Neural progenitor cell (in vitro differentiated cells): ENCODE measurements at regions not wholly inside any gene's neighbourhood (a gene's known extent, or its start where the extent isn't known, plus 50 kb on each side); places are given as distances from the start of the nearest gene placed in this dataset.
"Not testable (repeated sequence)": the region's sequence is repeated elsewhere in the genome, so short reads cannot be mapped to it uniquely, and the experiment has no call there.

Experiments
- DNase-seq: peaks from one replicate; pipeline ENCODE4 v3.0.0-alpha.2; 2016; ENCODE audit warnings: low spot score
- H2AFZ ChIP-seq: fragments of 200-600 bp; sonication (generic); replicated peaks from 2 replicates; pipeline ENCODE4 v1.6.1; 2016; ENCODE audit warnings: antibody characterized with exemption
- H3F3A ChIP-seq: fragments of 200-600 bp; sonication (generic); 2 replicates; pipeline ENCODE4 v1.6.1; 2016; ENCODE audit warnings: antibody characterized with exemption, low read depth
- H3K27ac ChIP-seq: fragments of 200-600 bp; sonication (generic); 2 replicates; pipeline ENCODE4 v1.5.1; 2016; ENCODE audit warnings: mild to moderate bottlenecking
- H3K27me3 ChIP-seq: fragments of 200-600 bp; sonication (generic); 2 replicates; pipeline ENCODE4 v1.6.1; 2016; ENCODE audit warnings: mild to moderate bottlenecking, moderate library complexity
- H3K36me3 ChIP-seq: fragments of 200-600 bp; sonication (generic); 2 replicates; pipeline ENCODE4 v1.5.1; 2016
- H3K4me1 ChIP-seq: fragments of 200-600 bp; sonication (generic); 2 replicates; pipeline ENCODE4 v1.6.1; 2016; ENCODE audit warnings: mixed run types
- H3K4me2 ChIP-seq: fragments of 200-600 bp; sonication (generic); 2 replicates; pipeline ENCODE4 v1.6.1; 2016
- H3K4me3 ChIP-seq: fragments of 200-600 bp; sonication (generic); 2 replicates; pipeline ENCODE4 v1.5.1; 2016
- H3K79me2 ChIP-seq: fragments of 200-600 bp; sonication (generic); 2 replicates; pipeline ENCODE4 v1.6.1; 2016; ENCODE audit warnings: low read depth
- H3K9ac ChIP-seq: fragments of 200-600 bp; sonication (generic); 2 replicates; pipeline ENCODE4 v1.6.1; 2016
- H3K9me3 ChIP-seq: fragments of 200-600 bp; sonication (generic); 2 replicates; pipeline ENCODE4 v1.5.1; 2016; ENCODE audit warnings: low read depth
- H4K20me1 ChIP-seq: fragments of 200-600 bp; sonication (generic); 2 replicates; pipeline ENCODE4 v1.6.1; 2016; ENCODE audit warnings: low read depth
- H3K27ac Mint-ChIP-seq: 3 replicates; pipeline ENCODE4 v1.8.0; 2021; ENCODE audit warnings: mixed read lengths
- H3K27me3 Mint-ChIP-seq: 2 replicates; pipeline ENCODE4 v1.8.0; 2022; ENCODE audit warnings: low read depth, mild to moderate bottlenecking, inconsistent platforms, moderate library complexity, mixed read lengths; ENCODE audit not compliant: insufficient read depth
- H3K36me3 Mint-ChIP-seq: 3 replicates; pipeline ENCODE4 v1.8.0; 2021; ENCODE audit warnings: mixed read lengths
- H3K4me1 Mint-ChIP-seq: 3 replicates; pipeline ENCODE4 v1.8.0; 2021; ENCODE audit warnings: mixed read lengths
- H3K4me3 Mint-ChIP-seq: 3 replicates; pipeline ENCODE4 v1.8.0; 2021; ENCODE audit warnings: mild to moderate bottlenecking, moderate library complexity, mixed read lengths
- H3K9me3 Mint-ChIP-seq: 3 replicates; pipeline ENCODE4 v1.8.0; 2020; ENCODE audit warnings: mixed read lengths
- EZH2 ChIP-seq: fragments of 200-600 bp; sonication (generic); IDR thresholded peaks from 2 replicates; pipeline ENCODE4 v1.6.1; 2017; ENCODE audit warnings: antibody characterized with exemption, mild to moderate bottlenecking, moderate library complexity
- EZH2phosphoT487 ChIP-seq: fragments of 200-600 bp; sonication (generic); IDR thresholded peaks from 2 replicates; pipeline ENCODE4 v1.6.1; 2017; ENCODE audit warnings: antibody characterized with exemption
- TF ChIP-seq, protein P1 (sequence below): fragments of 200-600 bp; sonication (generic); IDR thresholded peaks from 2 replicates; pipeline ENCODE4 v1.5.1; 2017; ENCODE audit warnings: antibody characterized with exemption, mild to moderate bottlenecking

DNA sequence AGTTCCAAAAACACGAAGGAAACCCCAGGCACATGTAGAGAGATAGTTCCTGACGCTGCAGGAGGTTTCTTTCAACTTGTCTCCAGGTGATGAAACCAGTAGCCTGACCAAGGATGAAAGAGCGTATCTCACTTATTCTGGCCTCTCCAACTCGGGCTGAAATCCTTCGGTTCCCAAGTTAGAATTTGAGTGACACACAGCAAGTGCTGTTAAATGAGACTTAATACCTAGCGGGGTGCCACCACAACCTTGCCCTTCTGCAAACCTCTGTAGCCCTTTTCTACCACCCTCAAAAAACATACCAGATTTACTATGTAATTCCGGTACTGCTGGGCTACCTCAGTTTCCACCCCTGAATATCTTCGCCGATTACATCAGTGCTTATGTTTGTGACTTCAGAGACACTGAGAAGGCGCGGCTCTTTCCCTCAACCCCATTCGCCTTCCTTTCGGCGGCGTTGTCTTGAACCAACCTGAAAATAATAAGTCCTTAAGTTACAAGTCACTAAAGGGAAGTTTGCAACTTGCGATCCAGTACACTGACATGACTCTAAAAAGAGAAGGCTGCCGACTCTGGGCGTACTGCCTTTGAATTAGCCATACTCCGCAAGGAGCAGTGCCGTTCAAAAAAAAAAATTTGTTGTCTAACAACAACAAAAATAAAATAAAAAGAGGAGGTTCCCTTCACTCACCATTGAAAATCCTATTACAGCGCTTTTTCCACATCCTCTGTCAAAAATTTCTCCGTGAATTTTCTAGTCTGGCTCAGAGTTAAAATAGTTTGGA, 194.9 kb upstream of the ZNF184 start:
- Histone ChIP-seq H3K9ac (no peak overlapping the region), H3K27me3 (peaks cover 64% of the 10 kb centered on the region), H3K9me3 (no peaks in the 10 kb centered on the region), H2AFZ (no peak overlapping the region), H3K4me1 (peaks cover 13% of the 10 kb centered on the region), H3F3A (peaks cover 57% of the 10 kb centered on the region), H3K79me2 (no peaks in the 10 kb centered on the region), H3K27ac (no peak overlapping the region), H3K4me3 (peak overlapping the region; percentile 58), H4K20me1 (peaks cover 31% of the 10 kb centered on the region), H3K36me3 (no peaks in the 10 kb centered on the region), H3K4me2 (peak overlapping the region; percentile 82)
- H3K27ac Mint-ChIP-seq, result peak overlapping the region; percentile 72
- peaks cover 5% of the 10 kb centered on the region for H3K9me3 Mint-ChIP-seq
- DNase-seq, result peak; percentile 30
- H3K4me1 Mint-ChIP-seq, result peaks cover 49% of the 10 kb centered on the region
- no peaks in the 10 kb centered on the region for H3K36me3 Mint-ChIP-seq
- TF ChIP-seq EZH2phosphoT487 (no peak), EZH2 (peak; percentile 14)
- peak overlapping the region; percentile 91 for H3K4me3 Mint-ChIP-seq
- peaks cover 54% of the 10 kb centered on the region for H3K27me3 Mint-ChIP-seq

DNA sequence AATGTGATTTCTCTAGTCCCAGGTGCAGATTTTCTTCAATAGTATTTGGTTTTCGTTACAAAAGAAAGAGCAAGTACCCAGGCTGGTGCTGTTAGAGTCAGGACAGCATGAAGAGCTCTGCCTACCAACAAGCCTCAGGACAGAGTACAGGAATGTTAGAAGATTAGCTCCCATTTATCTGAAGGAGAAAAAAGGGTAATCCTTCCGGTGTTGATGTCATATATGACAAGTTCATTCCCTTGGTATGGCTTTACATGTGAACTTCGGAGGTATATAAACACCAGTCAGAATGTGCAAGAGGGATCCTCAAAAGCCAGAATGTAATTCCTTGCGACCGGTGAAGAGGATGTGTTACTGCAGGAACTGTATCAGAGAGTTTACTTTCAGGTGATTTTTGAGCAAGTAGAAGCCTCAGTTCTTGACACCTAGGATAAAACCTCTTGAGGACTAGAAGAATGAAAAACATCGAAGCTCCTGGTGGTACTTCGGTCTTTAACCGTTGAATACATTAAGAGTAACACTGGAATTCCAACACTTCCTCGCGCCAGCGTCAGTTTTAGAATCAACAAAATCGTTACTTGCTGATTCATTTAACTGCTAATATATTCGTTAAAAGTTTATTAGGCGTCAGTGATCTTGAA, 194.2 kb upstream of the ZNF184 start:
- Histone ChIP-seq H3K9ac (no peak overlapping the region), H3F3A (peaks cover 57% of the 10 kb centered on the region), H2AFZ (no peak overlapping the region), H3K9me3 (no peaks in the 10 kb centered on the region), H3K27me3 (peaks cover 64% of the 10 kb centered on the region), H3K4me3 (peak overlapping the region; percentile 58), H3K4me1 (peaks cover 13% of the 10 kb centered on the region), H4K20me1 (peaks cover 30% of the 10 kb centered on the region), H3K27ac (no peak overlapping the region), H3K4me2 (peak overlapping the region; percentile 82), H3K79me2 (no peaks in the 10 kb centered on the region), H3K36me3 (no peaks in the 10 kb centered on the region)
- peak overlapping the region; percentile 91 for H3K4me3 Mint-ChIP-seq
- H3K9me3 Mint-ChIP-seq, result no peaks in the 10 kb centered on the region
- DNase-seq, result no peak
- H3K36me3 Mint-ChIP-seq, result no peaks in the 10 kb centered on the region
- H3K4me1 Mint-ChIP-seq, result peaks cover 47% of the 10 kb centered on the region
- TF ChIP-seq, protein P1, sequence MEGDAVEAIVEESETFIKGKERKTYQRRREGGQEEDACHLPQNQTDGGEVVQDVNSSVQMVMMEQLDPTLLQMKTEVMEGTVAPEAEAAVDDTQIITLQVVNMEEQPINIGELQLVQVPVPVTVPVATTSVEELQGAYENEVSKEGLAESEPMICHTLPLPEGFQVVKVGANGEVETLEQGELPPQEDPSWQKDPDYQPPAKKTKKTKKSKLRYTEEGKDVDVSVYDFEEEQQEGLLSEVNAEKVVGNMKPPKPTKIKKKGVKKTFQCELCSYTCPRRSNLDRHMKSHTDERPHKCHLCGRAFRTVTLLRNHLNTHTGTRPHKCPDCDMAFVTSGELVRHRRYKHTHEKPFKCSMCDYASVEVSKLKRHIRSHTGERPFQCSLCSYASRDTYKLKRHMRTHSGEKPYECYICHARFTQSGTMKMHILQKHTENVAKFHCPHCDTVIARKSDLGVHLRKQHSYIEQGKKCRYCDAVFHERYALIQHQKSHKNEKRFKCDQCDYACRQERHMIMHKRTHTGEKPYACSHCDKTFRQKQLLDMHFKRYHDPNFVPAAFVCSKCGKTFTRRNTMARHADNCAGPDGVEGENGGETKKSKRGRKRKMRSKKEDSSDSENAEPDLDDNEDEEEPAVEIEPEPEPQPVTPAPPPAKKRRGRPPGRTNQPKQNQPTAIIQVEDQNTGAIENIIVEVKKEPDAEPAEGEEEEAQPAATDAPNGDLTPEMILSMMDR, result no peak
- no peak for TF ChIP-seq EZH2
- no peak for TF ChIP-seq EZH2phosphoT487
- peaks cover 47% of the 10 kb centered on the region for H3K27me3 Mint-ChIP-seq
- no peak overlapping the region for H3K27ac Mint-ChIP-seq

DNA sequence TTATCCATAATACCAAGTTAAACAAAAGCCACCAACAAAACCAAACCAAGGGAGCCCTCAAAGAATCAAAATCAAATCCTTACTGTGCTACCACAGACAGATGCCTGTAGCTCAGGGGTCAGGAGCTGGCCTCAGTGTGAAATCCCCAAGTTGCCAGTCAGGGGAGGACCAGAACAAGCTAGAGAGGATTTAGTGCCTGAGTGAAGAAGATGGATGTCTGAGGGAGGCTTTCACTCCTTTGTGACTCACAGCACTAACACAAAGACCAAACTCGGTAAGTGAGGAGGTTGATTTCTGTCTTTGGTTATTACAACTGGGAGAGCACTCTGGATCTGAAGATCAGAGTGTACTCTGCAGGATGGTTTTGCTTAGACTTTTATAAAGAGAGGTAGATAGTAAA, 189.9 kb upstream of the ZNF184 start:
- Histone ChIP-seq H3K9me3 (no peaks in the 10 kb centered on the region), H4K20me1 (no peaks in the 10 kb centered on the region), H3F3A (peaks cover 27% of the 10 kb centered on the region), H3K36me3 (no peaks in the 10 kb centered on the region), H3K4me3 (peak overlapping the region; percentile 32), H3K9ac (no peak overlapping the region), H3K27ac (peak overlapping the region; percentile 83), H3K4me2 (peak overlapping the region; percentile 66), H2AFZ (peak overlapping the region; percentile 55), H3K27me3 (peaks cover 20% of the 10 kb centered on the region), H3K4me1 (peaks cover 5% of the 10 kb centered on the region), H3K79me2 (no peaks in the 10 kb centered on the region)
- DNase-seq, result peak; percentile 84
- Mint-ChIP-seq H3K4me3 (peak overlapping the region; percentile 3), H3K27ac (no peak overlapping the region), H3K36me3 (no peaks in the 10 kb centered on the region), H3K27me3 (peaks cover 14% of the 10 kb centered on the region), H3K9me3 (no peaks in the 10 kb centered on the region), H3K4me1 (peaks cover 23% of the 10 kb centered on the region)
- TF ChIP-seq, protein P1, result no peak
- TF ChIP-seq EZH2phosphoT487 (peak; percentile 15), EZH2 (no peak)

DNA sequence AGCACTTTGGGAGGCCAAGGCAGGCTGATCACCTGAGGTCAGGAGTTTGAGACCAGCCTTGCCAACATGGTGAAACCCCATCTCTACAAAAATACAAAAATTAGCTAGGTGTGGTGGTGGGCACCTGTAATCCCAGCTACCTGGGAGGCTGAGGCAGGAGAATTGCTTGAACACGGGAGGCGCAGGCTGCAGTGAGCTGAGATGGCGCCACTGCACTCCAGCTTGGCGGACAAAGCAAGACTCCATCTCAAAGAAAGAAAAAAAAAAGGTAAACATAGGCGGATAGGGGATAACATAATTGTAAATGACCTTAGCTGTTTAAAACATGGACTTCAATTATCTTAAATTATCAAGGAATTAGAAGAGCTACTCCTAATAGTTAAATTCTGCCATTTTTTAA, 189.3 kb upstream of the ZNF184 start:
- DNase-seq, H3K27ac Mint-ChIP-seq, H3K36me3 ChIP-seq, H3K9me3 Mint-ChIP-seq, H3K9me3 ChIP-seq, H2AFZ ChIP-seq, H3K36me3 Mint-ChIP-seq, H3K79me2 ChIP-seq, H3K27me3 Mint-ChIP-seq, H3K4me3 Mint-ChIP-seq, H3K4me1 ChIP-seq, H4K20me1 ChIP-seq, H3K4me3 ChIP-seq, H3K9ac ChIP-seq: not testable (repeated sequence)
- peak overlapping the region; percentile 66 for H3K4me2 ChIP-seq
- H3K27ac ChIP-seq, result peak overlapping the region; percentile 83
- peaks cover 17% of the 10 kb centered on the region for H3K4me1 Mint-ChIP-seq
- H3F3A ChIP-seq, result peaks cover 27% of the 10 kb centered on the region
- H3K27me3 ChIP-seq, result peaks cover 14% of the 10 kb centered on the region

DNA sequence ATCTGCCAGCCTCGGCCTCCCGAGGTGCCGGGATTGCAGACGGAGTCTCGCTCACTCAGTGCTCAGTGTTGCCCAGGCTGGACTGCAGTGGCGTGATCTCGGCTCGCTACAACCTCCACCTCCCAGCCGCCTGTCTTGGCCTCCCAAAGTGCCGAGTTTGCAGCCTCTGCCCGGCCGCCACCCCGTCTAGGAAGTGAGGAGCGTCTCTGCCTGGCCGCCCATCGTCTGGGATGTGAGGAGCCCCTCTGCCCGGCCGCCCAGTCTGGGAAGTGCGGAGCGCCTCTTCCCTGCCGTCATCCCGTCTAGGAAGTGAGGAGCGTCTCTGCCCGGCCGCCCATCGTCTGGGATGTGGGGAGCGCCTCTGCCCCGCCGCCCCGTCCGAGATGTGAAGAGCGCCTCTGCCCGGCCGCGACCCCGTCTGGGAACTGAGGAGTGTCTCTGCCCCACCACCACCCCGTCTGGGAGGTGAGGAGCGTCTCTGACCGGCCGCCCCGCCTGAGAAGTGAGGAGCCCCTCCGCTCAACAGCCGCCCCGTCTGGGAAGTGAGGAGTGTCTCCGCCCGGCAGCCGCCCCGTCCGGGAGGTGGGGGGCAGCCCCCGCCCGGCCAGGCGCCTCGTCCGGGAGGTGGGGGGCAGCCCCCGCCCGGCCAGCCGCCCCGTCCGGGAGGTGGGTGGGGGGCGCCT, 180.4 kb upstream of the ZNF184 start:
- H3F3A ChIP-seq, H3K79me2 ChIP-seq, DNase-seq, H3K9ac ChIP-seq, H2AFZ ChIP-seq, H3K9me3 Mint-ChIP-seq, H3K36me3 Mint-ChIP-seq, H3K36me3 ChIP-seq, H3K4me3 Mint-ChIP-seq, H3K4me1 ChIP-seq, H3K27me3 ChIP-seq, H3K9me3 ChIP-seq, H3K27ac ChIP-seq, H4K20me1 ChIP-seq, H3K4me3 ChIP-seq, H3K27ac Mint-ChIP-seq, H3K4me2 ChIP-seq: not testable (repeated sequence)
- Mint-ChIP-seq H3K4me1 (peaks cover 14% of the 10 kb centered on the region), H3K27me3 (peaks cover 17% of the 10 kb centered on the region)
